Astrocyte of the spinal cord (primary cell): ENCODE measurements at regions not wholly inside any gene's neighbourhood (a gene's known extent, or its start where the extent isn't known, plus 50 kb on each side); places are given as distances from the start of the nearest gene placed in this dataset.

Source experiments
- DNase-seq: peaks from one replicate; pipeline ENCODE4 v3.0.0; 2011; ENCODE audit warnings: low read depth, low spot score
- H3K4me3 ChIP-seq: 2 replicates; pipeline ENCODE4 v1.5.1; 2011; ENCODE audit warnings: low read depth, mild to moderate bottlenecking, low read length, moderate library complexity
- in situ Hi-C: cut with HindIII; loops from 2 replicates; pipeline ENCODE4 v1.10.0; 2017; ENCODE audit warnings: low sequenced_read_pairs
- TF ChIP-seq, protein P1 (sequence below): IDR thresholded peaks from 2 replicates; pipeline ENCODE4 v1.5.1; 2012; ENCODE audit warnings: low read depth, mild to moderate bottlenecking, low read length, inconsistent platforms

DNA sequence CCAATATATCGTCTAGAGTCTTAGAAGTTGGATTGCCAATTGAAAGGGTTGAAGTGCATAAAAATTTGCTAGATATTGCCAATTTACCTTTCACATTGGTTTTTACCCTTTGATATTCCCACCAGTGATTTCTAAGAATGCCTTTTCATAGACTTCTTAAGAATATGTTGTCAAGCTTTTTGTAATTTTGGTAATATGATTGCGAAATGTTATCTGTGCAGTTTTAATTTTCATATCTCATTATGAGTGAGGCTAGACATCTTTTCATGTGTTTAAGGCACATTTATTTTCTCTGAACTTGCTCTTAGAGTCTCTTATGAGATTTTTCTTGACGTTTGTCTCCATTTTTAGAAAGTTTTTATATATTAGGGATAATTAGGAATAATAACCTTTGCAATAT lies 567.2 kb downstream of the CCSER2 start:
- no peak for DNase-seq
- TF ChIP-seq, protein P1, sequence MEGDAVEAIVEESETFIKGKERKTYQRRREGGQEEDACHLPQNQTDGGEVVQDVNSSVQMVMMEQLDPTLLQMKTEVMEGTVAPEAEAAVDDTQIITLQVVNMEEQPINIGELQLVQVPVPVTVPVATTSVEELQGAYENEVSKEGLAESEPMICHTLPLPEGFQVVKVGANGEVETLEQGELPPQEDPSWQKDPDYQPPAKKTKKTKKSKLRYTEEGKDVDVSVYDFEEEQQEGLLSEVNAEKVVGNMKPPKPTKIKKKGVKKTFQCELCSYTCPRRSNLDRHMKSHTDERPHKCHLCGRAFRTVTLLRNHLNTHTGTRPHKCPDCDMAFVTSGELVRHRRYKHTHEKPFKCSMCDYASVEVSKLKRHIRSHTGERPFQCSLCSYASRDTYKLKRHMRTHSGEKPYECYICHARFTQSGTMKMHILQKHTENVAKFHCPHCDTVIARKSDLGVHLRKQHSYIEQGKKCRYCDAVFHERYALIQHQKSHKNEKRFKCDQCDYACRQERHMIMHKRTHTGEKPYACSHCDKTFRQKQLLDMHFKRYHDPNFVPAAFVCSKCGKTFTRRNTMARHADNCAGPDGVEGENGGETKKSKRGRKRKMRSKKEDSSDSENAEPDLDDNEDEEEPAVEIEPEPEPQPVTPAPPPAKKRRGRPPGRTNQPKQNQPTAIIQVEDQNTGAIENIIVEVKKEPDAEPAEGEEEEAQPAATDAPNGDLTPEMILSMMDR = no peak
- in situ Hi-C loops = no loop called here
- no peak overlapping the region for H3K4me3 ChIP-seq

DNA sequence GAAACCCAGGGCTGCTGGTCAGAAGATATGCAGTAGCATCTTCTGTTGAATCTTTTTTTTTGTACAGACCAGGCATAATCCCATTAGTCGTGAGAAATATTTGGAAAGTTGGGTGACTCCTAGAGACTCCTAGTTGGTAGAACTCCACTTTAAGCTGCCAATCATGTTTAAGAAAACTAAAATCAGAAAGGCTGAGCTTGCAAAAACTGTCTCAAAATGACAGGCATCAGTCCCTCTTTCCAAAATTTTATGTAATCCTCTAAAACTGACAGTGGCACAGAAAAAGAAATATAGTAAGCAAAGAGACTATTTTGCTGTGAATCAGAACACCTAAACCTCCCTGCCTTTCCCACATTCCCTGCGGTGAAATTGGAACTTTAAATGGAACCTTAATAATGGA lies 568.5 kb downstream of the CCSER2 start:
- in situ Hi-C loops = no loop called here

GRCh38 chr10:84899268-84899667 lies 570.9 kb downstream of the CCSER2 start:
- H3K4me3 ChIP-seq = no peak overlapping the region
- TF ChIP-seq, protein P1 = no peak
- in situ Hi-C loops = no loop called here
- no peak for DNase-seq

More for the DNA sequence above, 568.5 kb downstream of the CCSER2 start:
- no peak for DNase-seq
- TF ChIP-seq, protein P1 = no peak
- H3K4me3 ChIP-seq = no peak overlapping the region

GRCh38 chr10:84900141-84900540 lies 571.8 kb downstream of the CCSER2 start:
- no peak for DNase-seq
- in situ Hi-C loops = no loop called here
- H3K4me3 ChIP-seq = no peak overlapping the region
- TF ChIP-seq, protein P1 = no peak

DNA sequence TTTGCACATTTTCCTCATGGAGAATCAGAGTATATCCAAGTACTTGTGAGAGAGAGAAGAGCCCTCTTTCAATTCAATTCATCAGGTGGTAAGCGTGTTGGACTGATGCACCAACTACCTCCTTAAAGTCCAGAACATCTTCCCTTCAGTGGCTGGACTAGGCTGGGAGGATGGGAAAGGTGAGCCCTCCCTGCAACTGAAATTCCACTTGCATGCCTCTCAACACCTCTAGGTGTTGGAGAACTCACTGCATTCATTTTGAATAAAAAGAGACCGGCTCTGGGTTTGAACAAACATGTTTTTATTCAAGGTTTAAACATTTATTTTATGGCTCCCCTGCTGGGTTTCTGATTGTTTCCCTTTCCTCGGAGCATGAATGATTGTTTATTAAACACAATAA lies 573.5 kb downstream of the CCSER2 start:
- DNase-seq = no peak
- no peak overlapping the region for H3K4me3 ChIP-seq
- TF ChIP-seq, protein P1 = no peak
- in situ Hi-C loops = no loop called here

DNA sequence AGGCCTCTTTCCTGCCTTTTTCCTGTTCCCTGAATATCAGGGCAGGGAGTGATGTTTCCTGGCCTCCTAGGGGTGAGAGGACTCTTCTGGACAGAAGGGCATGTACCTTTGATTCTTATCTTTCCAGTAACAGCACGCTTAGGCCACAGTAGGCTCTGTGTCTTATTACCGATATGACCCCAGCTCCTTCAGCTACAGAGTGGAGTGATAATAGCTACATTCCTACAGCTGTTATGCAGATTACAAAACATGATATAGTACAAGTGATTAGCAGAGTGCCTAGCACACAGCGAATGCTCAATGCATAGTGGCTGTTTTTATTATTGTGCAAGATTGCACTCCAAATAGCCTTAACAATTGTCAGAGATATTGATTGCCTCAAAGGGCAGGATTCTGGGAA lies 574.2 kb downstream of the CCSER2 start:
- TF ChIP-seq, protein P1 = no peak
- H3K4me3 ChIP-seq = no peak overlapping the region
- in situ Hi-C loops = no loop called here
- no peak for DNase-seq

GRCh38 chr10:84903320-84903719 lies 574.9 kb downstream of the CCSER2 start:
- in situ Hi-C loops = no loop called here
- no peak overlapping the region for H3K4me3 ChIP-seq
- TF ChIP-seq, protein P1 = no peak
- DNase-seq = no peak
